GM20000 (cell line): ENCODE measurements at regions not wholly inside any gene's neighbourhood (a gene's known extent, or its start where the extent isn't known, plus 50 kb on each side); places are given as distances from the start of the nearest gene placed in this dataset.

Experiments used
- DNase-seq: peaks from one replicate; pipeline ENCODE4 v3.0.0; 2012; ENCODE audit warnings: low spot score
- TF ChIP-seq, protein P1 (sequence below): IDR thresholded peaks from 2 replicates; pipeline ENCODE4 v1.5.1; 2012; ENCODE audit warnings: mild to moderate bottlenecking, control low read depth; ENCODE audit errors: extremely low read depth, missing control alignments

DNA sequence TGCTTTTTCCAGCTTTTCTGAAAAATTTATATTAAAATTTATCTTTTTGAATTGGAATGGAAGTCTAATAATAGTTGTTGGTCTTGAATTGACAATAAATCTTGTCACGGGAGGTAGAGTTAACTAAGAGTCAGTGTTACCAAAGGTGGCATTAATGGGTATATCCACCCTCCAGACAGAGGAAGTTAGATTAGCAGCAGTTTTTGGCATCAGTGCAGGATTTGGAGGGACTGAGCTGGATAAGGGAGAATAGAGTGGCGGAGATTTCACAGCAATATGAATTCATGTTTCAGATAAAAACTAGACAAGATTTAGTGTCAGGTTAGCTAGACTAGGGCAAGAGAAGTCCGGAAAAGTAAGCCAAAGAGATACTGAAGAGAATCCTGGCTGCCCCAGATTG, 201.3 kb upstream of the ZBTB20 start:
- no peak for DNase-seq

DNA sequence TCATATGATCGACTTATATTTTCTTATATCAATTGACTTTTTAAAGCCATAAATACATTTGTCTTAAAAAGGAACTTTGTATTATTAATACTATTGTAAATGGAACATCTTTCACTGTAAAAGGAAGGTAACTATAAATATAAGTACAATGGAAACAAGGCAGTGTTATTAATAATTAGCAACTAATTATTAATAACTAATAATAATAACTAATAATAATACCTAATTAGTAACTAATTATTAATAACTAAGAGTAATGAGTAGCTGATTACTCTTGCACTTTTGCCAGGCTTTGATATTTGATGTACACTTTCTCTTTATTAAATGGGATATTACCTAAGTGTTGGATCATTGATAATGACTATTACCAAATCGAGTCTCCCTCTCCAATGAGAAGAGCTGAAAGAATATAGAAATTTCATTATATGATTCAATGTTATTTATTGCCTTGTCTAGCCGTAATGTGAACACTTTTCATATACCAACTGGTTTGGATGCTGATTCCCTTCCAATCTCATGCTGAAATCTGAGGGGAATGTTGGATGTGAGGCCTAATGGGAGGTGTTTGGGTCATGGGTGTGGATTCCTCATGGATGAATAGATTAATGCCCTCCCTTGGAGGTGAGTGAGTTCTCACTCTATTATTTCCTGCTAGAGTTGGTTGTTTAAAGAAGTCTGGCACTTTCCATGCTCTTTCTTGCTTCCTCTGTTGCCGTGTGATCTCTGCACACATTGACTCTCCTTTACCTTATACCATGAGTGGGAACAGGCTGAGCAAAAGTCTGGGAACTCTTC, 202.1 kb upstream of the ZBTB20 start:
- TF ChIP-seq, protein P1, sequence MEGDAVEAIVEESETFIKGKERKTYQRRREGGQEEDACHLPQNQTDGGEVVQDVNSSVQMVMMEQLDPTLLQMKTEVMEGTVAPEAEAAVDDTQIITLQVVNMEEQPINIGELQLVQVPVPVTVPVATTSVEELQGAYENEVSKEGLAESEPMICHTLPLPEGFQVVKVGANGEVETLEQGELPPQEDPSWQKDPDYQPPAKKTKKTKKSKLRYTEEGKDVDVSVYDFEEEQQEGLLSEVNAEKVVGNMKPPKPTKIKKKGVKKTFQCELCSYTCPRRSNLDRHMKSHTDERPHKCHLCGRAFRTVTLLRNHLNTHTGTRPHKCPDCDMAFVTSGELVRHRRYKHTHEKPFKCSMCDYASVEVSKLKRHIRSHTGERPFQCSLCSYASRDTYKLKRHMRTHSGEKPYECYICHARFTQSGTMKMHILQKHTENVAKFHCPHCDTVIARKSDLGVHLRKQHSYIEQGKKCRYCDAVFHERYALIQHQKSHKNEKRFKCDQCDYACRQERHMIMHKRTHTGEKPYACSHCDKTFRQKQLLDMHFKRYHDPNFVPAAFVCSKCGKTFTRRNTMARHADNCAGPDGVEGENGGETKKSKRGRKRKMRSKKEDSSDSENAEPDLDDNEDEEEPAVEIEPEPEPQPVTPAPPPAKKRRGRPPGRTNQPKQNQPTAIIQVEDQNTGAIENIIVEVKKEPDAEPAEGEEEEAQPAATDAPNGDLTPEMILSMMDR = no peak
- no peak for DNase-seq

More for the DNA sequence above, 201.3 kb upstream of the ZBTB20 start:
- TF ChIP-seq, protein P1 = no peak

DNA sequence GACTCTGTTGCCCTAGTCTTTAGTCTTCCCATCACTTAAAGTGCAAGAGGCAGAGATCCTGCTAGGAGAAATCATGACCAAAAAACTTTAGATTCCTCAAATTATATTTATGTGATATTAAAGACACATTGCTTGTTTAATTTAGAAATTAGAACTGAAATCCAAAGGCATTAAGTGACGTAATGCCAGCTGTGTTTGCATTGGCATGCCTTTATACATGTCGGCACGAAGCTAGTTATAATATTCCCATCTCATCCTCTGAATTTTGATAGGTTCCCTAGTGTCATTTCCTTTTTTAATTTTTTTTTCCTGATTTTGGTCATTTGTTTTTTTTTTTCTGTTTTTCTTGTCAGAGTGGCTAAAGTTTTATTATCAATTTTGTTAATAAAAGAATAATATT, 203.5 kb upstream of the ZBTB20 start:
- TF ChIP-seq, protein P1 = no peak
- DNase-seq = no peak

DNA sequence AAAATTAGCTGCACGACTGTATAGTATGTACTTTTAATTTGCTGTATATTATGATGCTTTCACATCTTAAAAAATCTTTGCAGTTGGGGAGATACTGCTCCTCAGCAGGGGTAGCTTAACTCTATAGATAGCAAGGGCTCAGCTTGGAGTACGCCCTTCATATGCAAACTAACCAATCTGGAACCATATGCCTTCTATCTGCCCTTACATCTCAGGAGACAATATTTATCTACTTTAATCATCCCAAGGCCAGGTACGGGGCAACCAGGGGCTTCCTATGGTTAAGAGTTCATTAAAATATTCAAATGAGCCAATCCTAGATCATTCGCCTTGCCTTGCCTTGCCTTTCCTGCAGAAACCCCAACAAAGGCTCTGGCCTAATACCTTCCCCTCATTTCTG, 204.1 kb upstream of the ZBTB20 start:
- TF ChIP-seq, protein P1 = no peak
- no peak for DNase-seq

DNA sequence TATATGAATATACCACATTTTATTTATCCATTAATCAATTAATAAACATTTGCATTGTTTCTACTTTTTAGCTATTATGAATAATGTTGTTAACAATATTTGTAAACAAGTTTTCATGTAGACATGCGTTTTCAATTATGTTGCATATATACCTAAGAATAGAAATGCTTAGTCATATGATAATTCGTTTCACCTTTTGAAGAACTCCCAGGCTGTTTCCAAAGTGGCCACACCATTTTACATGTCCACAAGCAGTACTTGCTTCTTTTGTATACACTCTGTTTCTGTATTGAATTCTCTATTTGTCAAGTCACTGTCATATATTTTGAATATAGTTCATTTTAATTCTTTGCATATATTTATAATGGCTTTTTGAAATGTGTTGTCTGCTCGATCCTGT, 206.9 kb upstream of the ZBTB20 start:
- TF ChIP-seq, protein P1 = no peak
- no peak for DNase-seq

DNA sequence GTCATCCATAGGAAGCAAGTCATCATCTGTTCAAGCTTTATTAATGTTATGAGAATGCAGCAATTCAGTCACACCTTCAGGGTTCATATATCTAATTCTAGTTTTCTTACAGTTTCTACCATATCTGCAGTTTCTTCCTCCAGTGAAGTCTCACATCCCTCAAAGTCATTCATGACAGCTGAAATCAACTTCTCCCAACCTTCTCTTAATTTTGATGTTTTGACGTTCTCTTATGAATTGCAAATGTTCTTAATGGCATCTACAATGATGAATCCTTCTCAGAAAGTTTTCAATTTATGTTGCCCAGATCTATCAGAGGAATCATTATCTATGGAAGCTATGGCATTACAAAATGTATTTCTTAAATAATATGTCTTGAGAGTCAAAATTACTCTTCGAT, 210.4 kb upstream of the ZBTB20 start:
- TF ChIP-seq, protein P1 = no peak

DNA sequence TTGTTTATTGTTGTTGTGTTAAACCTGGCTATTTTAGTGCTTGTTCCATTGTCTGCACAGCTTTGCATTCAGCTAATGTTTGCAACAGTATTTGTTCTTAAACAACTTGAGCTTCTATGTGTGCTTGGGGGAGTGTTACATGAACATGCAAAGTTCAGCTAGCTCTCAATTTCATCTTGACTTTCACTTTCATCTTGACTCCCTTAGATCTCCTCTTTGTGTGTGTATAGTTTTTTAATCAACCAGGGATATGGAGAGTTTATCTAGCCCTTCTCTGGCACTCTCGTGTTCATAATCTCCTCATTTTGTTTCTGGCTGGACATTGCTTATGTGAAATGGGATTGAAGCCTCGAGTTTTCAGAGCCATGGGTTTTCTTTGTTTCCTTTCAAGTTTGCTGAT, 212.4 kb upstream of the ZBTB20 start:
- TF ChIP-seq, protein P1 = no peak
- DNase-seq = peak; percentile 51

More for the DNA sequence above, 210.4 kb upstream of the ZBTB20 start:
- no peak for DNase-seq
